IPS DF 6.9 (cell line): ENCODE measurements at regions not wholly inside any gene's neighbourhood (a gene's known extent, or its start where the extent isn't known, plus 50 kb on each side); places are given as distances from the start of the nearest gene placed in this dataset.

Experiments used
- DNase-seq: peaks from one replicate; pipeline ENCODE4 v3.0.0-alpha.2; 2013; ENCODE audit warnings: low read depth, low spot score
- H3K27ac ChIP-seq: one replicate; pipeline ENCODE4 v1.5.1; 2013; ENCODE audit warnings: low read length, control low read depth
- H3K27me3 ChIP-seq: 2 replicates; pipeline ENCODE4 v1.6.1; 2013; ENCODE audit warnings: mild to moderate bottlenecking, low read length; ENCODE audit not compliant: control insufficient read depth, insufficient read depth
- H3K36me3 ChIP-seq: 2 replicates; pipeline ENCODE4 v1.6.1; 2013; ENCODE audit warnings: low read length; ENCODE audit not compliant: control insufficient read depth, insufficient read depth
- H3K4me1 ChIP-seq: 2 replicates; pipeline ENCODE4 v1.6.1; 2013; ENCODE audit warnings: low read length; ENCODE audit not compliant: control insufficient read depth, insufficient read depth
- H3K4me3 ChIP-seq: 2 replicates; pipeline ENCODE4 v1.5.1; 2013; ENCODE audit warnings: mild to moderate bottlenecking, low read length
- H3K9me3 ChIP-seq: 2 replicates; pipeline ENCODE4 v1.6.1; 2013; ENCODE audit warnings: low read length, inconsistent platforms; ENCODE audit not compliant: control insufficient read depth, insufficient read depth
- WGBS: extraction: QIAGEN DNeasy Blood & Tissue Kit; methylation state at CpG from one replicate; pipeline ENCODE4 v1.1.7; 2013; ENCODE audit warnings: mixed read lengths, missing lambda C conversion rate; ENCODE audit not compliant: insufficient read length, insufficient coverage; 5-methylcytosine and 5-hydroxymethylcytosine counted together

GRCh38 chr4:4685810-4686795 lies 144.3 kb upstream of the STX18 start:
- Histone ChIP-seq H3K27me3 (no peaks in the 10 kb centered on the region), H3K4me3 (no peak overlapping the region), H3K4me1 (no peaks in the 10 kb centered on the region), H3K9me3 (no peaks in the 10 kb centered on the region), H3K27ac (no peak overlapping the region), H3K36me3 (no peaks in the 10 kb centered on the region; the same call in 1 of the 2 replicates)
- no CpG with 5 or more reads among the region's 10 CpGs for WGBS
- DNase-seq = no peak

GRCh38 chr4:4681653-4682052 lies 139.8 kb upstream of the STX18 start:
- no peaks in the 10 kb centered on the region for H3K36me3 ChIP-seq
- H3K4me1 ChIP-seq = no peaks in the 10 kb centered on the region; the same call in 1 of the 2 replicates
- no peak for DNase-seq
- H3K27me3 ChIP-seq = 0 out of 2 replicates have a peak, but pooled peaks cover 1% of the 10 kb centered on the region
- no peaks in the 10 kb centered on the region for H3K9me3 ChIP-seq
- no peak overlapping the region for H3K4me3 ChIP-seq
- WGBS = no CpG with 5 or more reads among the region's 4 CpGs
- no peak overlapping the region for H3K27ac ChIP-seq

- no CpG with 5 or more reads among the region's 2 CpGs for WGBS
- no peaks in the 10 kb centered on the region for H3K36me3 ChIP-seq
These were observed 138.9 kb upstream of the STX18 start for GRCh38 chr4:4680758-4681157.

GRCh38 chr4:4680243-4680642 lies 138.4 kb upstream of the STX18 start:
- Histone ChIP-seq H3K36me3 (no peaks in the 10 kb centered on the region), H3K9me3 (no peaks in the 10 kb centered on the region), H3K4me3 (no peak overlapping the region), H3K27ac (no peak overlapping the region), H3K4me1 (no peaks in the 10 kb centered on the region; the same call in 1 of the 2 replicates), H3K27me3 (0 out of 2 replicates have a peak, but pooled peaks cover 1% of the 10 kb centered on the region)
- WGBS = no CpG with 5 or more reads among the region's 4 CpGs
- DNase-seq = no peak

More at GRCh38 chr4:4680758-4681157, 138.9 kb upstream of the STX18 start:
- H3K4me3 ChIP-seq = no peak overlapping the region
- 0 out of 2 replicates have a peak, but pooled peaks cover 1% of the 10 kb centered on the region for H3K27me3 ChIP-seq
- DNase-seq = no peak
- H3K9me3 ChIP-seq = no peaks in the 10 kb centered on the region
- H3K4me1 ChIP-seq = no peaks in the 10 kb centered on the region; the same call in 1 of the 2 replicates
- no peak overlapping the region for H3K27ac ChIP-seq

GRCh38 chr4:4677556-4678522 lies 136.0 kb upstream of the STX18 start:
- Histone ChIP-seq H3K4me1 (no peaks in the 10 kb centered on the region; the same call in 1 of the 2 replicates), H3K9me3 (no peaks in the 10 kb centered on the region), H3K27me3 (0 out of 2 replicates have a peak, but pooled peaks cover 1% of the 10 kb centered on the region), H3K27ac (no peak overlapping the region), H3K36me3 (no peaks in the 10 kb centered on the region), H3K4me3 (no peak overlapping the region)
- no CpG with 5 or more reads among the region's 23 CpGs for WGBS
- DNase-seq = no peak

GRCh38 chr4:4675641-4676040 lies 133.8 kb upstream of the STX18 start:
- no peaks in the 10 kb centered on the region; the same call in 1 of the 2 replicates for H3K4me1 ChIP-seq
- no peaks in the 10 kb centered on the region for H3K9me3 ChIP-seq
- no peak overlapping the region for H3K4me3 ChIP-seq
- no peaks in the 10 kb centered on the region for H3K36me3 ChIP-seq
- H3K27me3 ChIP-seq = 0 out of 2 replicates have a peak, but pooled peaks cover 1% of the 10 kb centered on the region
- H3K27ac ChIP-seq = no peak overlapping the region
- no peak for DNase-seq

GRCh38 chr4:4675051-4675581 lies 133.3 kb upstream of the STX18 start:
- no peak overlapping the region for H3K27ac ChIP-seq
- DNase-seq = no peak
- no peaks in the 10 kb centered on the region for H3K36me3 ChIP-seq
- H3K27me3 ChIP-seq = 0 out of 2 replicates have a peak, but pooled peaks cover 1% of the 10 kb centered on the region
- no CpG with 5 or more reads among the region's 3 CpGs for WGBS
- no peaks in the 10 kb centered on the region for H3K9me3 ChIP-seq
- H3K4me1 ChIP-seq = no peaks in the 10 kb centered on the region; the same call in 1 of the 2 replicates
- H3K4me3 ChIP-seq = no peak overlapping the region

GRCh38 chr4:4673070-4673469 lies 131.2 kb upstream of the STX18 start:
- Histone ChIP-seq H3K4me3 (no peak overlapping the region), H3K4me1 (peaks cover 2% of the 10 kb centered on the region; the same call in 1 of the 2 replicates), H3K36me3 (no peaks in the 10 kb centered on the region), H3K9me3 (no peaks in the 10 kb centered on the region), H3K27ac (no peak overlapping the region), H3K27me3 (0 out of 2 replicates have a peak, but pooled peaks cover 1% of the 10 kb centered on the region)
- DNase-seq = peak; percentile 95
- no CpG with 5 or more reads among the region's 19 CpGs for WGBS

- Histone ChIP-seq H3K4me1 (peaks cover 3% of the 10 kb centered on the region; the same call in 1 of the 2 replicates), H3K9me3 (no peaks in the 10 kb centered on the region), H3K27ac (no peak overlapping the region), H3K36me3 (no peaks in the 10 kb centered on the region), H3K4me3 (no peak overlapping the region), H3K27me3 (no peaks in the 10 kb centered on the region)
- no CpG with 5 or more reads among the region's 8 CpGs for WGBS
- no peak for DNase-seq
These were observed 130.6 kb upstream of the STX18 start for GRCh38 chr4:4672402-4672801.
